HG02884 (cell line): ENCODE measurements at regions not wholly inside any gene's neighbourhood (a gene's known extent, or its start where the extent isn't known, plus 50 kb on each side); places are given as distances from the start of the nearest gene placed in this dataset.

ENCODE experiments used
- ATAC-seq: cut with Tn5 transposase; IDR thresholded peaks from one replicate; pipeline ENCODE4 v1.9.1; 2021; ENCODE audit warnings: mild to moderate bottlenecking, moderate library complexity; ENCODE audit not compliant: unreplicated experiment

- no peak for ATAC-seq
These were observed 59.2 kb upstream of the ANTXRL start for GRCh38 chr10:46227571-46227935.

- ATAC-seq = no peak
These were observed 58.7 kb upstream of the ANTXRL start for GRCh38 chr10:46227936-46228562.

- no peak for ATAC-seq
These were observed 58.2 kb upstream of the ANTXRL start for GRCh38 chr10:46228563-46229071.

- no peak for ATAC-seq
These were observed 57.6 kb upstream of the ANTXRL start for GRCh38 chr10:46229144-46229563.

- ATAC-seq = no peak
These were observed 56.2 kb upstream of the ANTXRL start for GRCh38 chr10:46230615-46231014.

GRCh38 chr10:46231087-46231486, 55.7 kb upstream of the ANTXRL start:
- no peak for ATAC-seq

GRCh38 chr10:46232084-46232483, 54.7 kb upstream of the ANTXRL start:
- ATAC-seq = no peak

- ATAC-seq = no peak
These were observed 54.1 kb upstream of the ANTXRL start for GRCh38 chr10:46232666-46233065.

- no peak for ATAC-seq
These were observed 53.6 kb upstream of the ANTXRL start for GRCh38 chr10:46233181-46233580.

- ATAC-seq = no peak
These were observed 52.8 kb upstream of the ANTXRL start for GRCh38 chr10:46234026-46234425.

GRCh38 chr10:46234431-46235060, 52.3 kb upstream of the ANTXRL start:
- ATAC-seq = no peak

GRCh38 chr10:46235705-46236545, 50.9 kb upstream of the ANTXRL start:
- ATAC-seq = no peak

- no peak for ATAC-seq
These were observed 50.3 kb upstream of the ANTXRL start for GRCh38 chr10:46236546-46236887.

- no peak for ATAC-seq
These were observed 49.7 kb upstream of the ANTXRL start for GRCh38 chr10:46236941-46237681.
